Liver (tissue), 8 donors: ENCODE measurements at regions not wholly inside any gene's neighbourhood (a gene's known extent, or its start where the extent isn't known, plus 50 kb on each side); places are given as distances from the start of the nearest gene placed in this dataset.

Experiments used
- DNase-seq: peaks from one replicate; pipeline ENCODE4 v3.0.0-alpha.2; 2017; ENCODE audit warnings: low spot score
- H3K27ac ChIP-seq, 2 donors: one replicate each; pipeline ENCODE4 v1.7.0; 2013; ENCODE audit warnings: inconsistent platforms in 2 of 2, low read length in 2 of 2, control low read depth in 1 of 2, low read depth in 1 of 2, mild to moderate bottlenecking in 1 of 2
- H3K27me3 ChIP-seq, 4 donors: one replicate each; pipeline versions ENCODE4 v1.6.1 to v1.7.0; 2013; ENCODE audit warnings: low read length in 3 of 4, inconsistent platforms in 1 of 4, mild to moderate bottlenecking in 1 of 4, moderate library complexity in 1 of 4; ENCODE audit not compliant: control insufficient read depth in 4 of 4, insufficient read depth in 4 of 4
- H3K36me3 ChIP-seq, 4 donors: one replicate each; pipeline versions ENCODE4 v1.6.1 to v1.7.0; 2013; ENCODE audit warnings: low read length in 3 of 4, mild to moderate bottlenecking in 3 of 4, low read depth in 1 of 4, moderate library complexity in 1 of 4; ENCODE audit not compliant: control insufficient read depth in 4 of 4, insufficient read depth in 3 of 4
- H3K4me1 ChIP-seq, 4 donors: one replicate each; pipeline versions ENCODE4 v1.6.1 to v1.7.0; 2013; ENCODE audit warnings: low read length in 3 of 4, mild to moderate bottlenecking in 3 of 4, moderate library complexity in 1 of 4; ENCODE audit not compliant: control insufficient read depth in 4 of 4, insufficient read depth in 4 of 4
- H3K4me3 ChIP-seq, 3 donors: one replicate each; pipeline versions ENCODE4 v1.6.1 to v1.7.0; 2013; ENCODE audit warnings: low read length in 3 of 3, control low read depth in 1 of 3, low read depth in 1 of 3, mild to moderate bottlenecking in 1 of 3
- H3K9ac ChIP-seq, 2 donors: one replicate each; pipeline ENCODE4 v1.7.0; 2013; ENCODE audit warnings: low read length in 2 of 2, mild to moderate bottlenecking in 2 of 2, moderate library complexity in 2 of 2, control low read depth in 1 of 2, low read depth in 1 of 2
- H3K9me3 ChIP-seq, 4 donors: one replicate each; pipeline versions ENCODE4 v1.6.1 to v1.7.0; 2013; ENCODE audit warnings: low read length in 3 of 4; ENCODE audit not compliant: control insufficient read depth in 4 of 4
- ATF3 ChIP-seq: IDR thresholded peaks from 2 replicates; pipeline ENCODE4 v1.6.1; 2016; ENCODE audit warnings: antibody characterized with exemption
- CTCF ChIP-seq: fragments of 150-350 bp; IDR thresholded peaks from 2 replicates; pipeline ENCODE4 v1.5.1; 2017; ENCODE audit warnings: improper control_type of control experiment, low read depth, low read length; ENCODE audit not compliant: missing input control
- EGR1 ChIP-seq, 2 donors: IDR thresholded peaks; 2 replicates each; pipeline ENCODE4 v1.6.1; 2016 to 2018; ENCODE audit warnings: antibody characterized with exemption in 2 of 2, low read depth in 2 of 2
- FOXA1 ChIP-seq: IDR thresholded peaks from 2 replicates; pipeline ENCODE4 v1.6.1; 2016; ENCODE audit warnings: antibody characterized with exemption
- FOXA2 ChIP-seq: IDR thresholded peaks from 2 replicates; pipeline ENCODE4 v1.6.1; 2016; ENCODE audit warnings: antibody characterized with exemption
- HNF4G ChIP-seq: IDR thresholded peaks from 2 replicates; pipeline ENCODE4 v1.6.1; 2016; ENCODE audit warnings: antibody characterized with exemption
- JUND ChIP-seq, 2 donors: IDR thresholded peaks; 2 replicates each; pipeline ENCODE4 v1.6.1; 2016; ENCODE audit warnings: antibody characterized with exemption in 2 of 2
- MAX ChIP-seq: IDR thresholded peaks from 2 replicates; pipeline ENCODE4 v1.6.1; 2016; ENCODE audit warnings: antibody characterized with exemption
- NR2F2 ChIP-seq: IDR thresholded peaks from 2 replicates; pipeline ENCODE4 v1.6.1; 2016; ENCODE audit warnings: antibody characterized with exemption
- RAD21 ChIP-seq, 2 donors: IDR thresholded peaks; 2 replicates each; pipeline ENCODE4 v1.6.1; 2016; ENCODE audit warnings: antibody characterized with exemption in 2 of 2, mild to moderate bottlenecking in 2 of 2
- REST ChIP-seq: IDR thresholded peaks from 2 replicates; pipeline ENCODE4 v1.6.1; 2016; ENCODE audit warnings: antibody characterized with exemption, mild to moderate bottlenecking
- RXRA ChIP-seq, 2 donors: IDR thresholded peaks; 2 replicates each; pipeline ENCODE4 v1.6.1; 2017 to 2018; ENCODE audit warnings: antibody characterized with exemption in 2 of 2, mild to moderate bottlenecking in 1 of 2
- TAF1 ChIP-seq: conservative IDR thresholded peaks from 2 replicates; pipeline ENCODE4 v1.6.1; 2016; ENCODE audit warnings: antibody characterized with exemption, mild to moderate bottlenecking
- YY1 ChIP-seq: IDR thresholded peaks from 2 replicates; pipeline ENCODE4 v1.6.1; 2016; ENCODE audit warnings: antibody characterized with exemption, mild to moderate bottlenecking
- ZBTB33 ChIP-seq: IDR thresholded peaks from 2 replicates; pipeline ENCODE4 v1.6.1; 2016; ENCODE audit warnings: antibody characterized with exemption
- WGBS: extraction: QIAGEN DNeasy Blood & Tissue Kit; methylation state at CpG from one replicate; pipeline ENCODE4 v1.1.7; 2013; 5-methylcytosine and 5-hydroxymethylcytosine counted together
- donor health status: healthy.
- donor health status: healthy.
- donor health status: healthy.
- donor health status: healthy.
- donor health status: healthy.

- Histone ChIP-seq H3K4me1 (no peaks in the 10 kb centered on the region), H3K9ac (no peak overlapping the region), H3K9me3 (no peaks in the 10 kb centered on the region), H3K4me3 (no peak overlapping the region), H3K27me3 (no peaks in the 10 kb centered on the region), H3K36me3 (peaks cover 0 to 2% (median 0%) of the 10 kb centered on the region in 4 donors), H3K27ac (no peak overlapping the region)
- WGBS, result 95% methylated on average over 2 of the region's 2 CpGs
- DNase-seq, result no peak
- TF ChIP-seq FOXA1 (no peak), YY1 (no peak), REST (no peak), HNF4G (no peak), RXRA (IDR thresholded peaks at IDR 0.05) (no peak), JUND (IDR thresholded peaks at IDR 0.05) (no peak), RAD21 (IDR thresholded peaks at IDR 0.05) (no peak), NR2F2 (no peak), MAX (no peak), FOXA2 (no peak), EGR1 (IDR thresholded peaks at IDR 0.05; ENCODE audit: low read depth in 2 of 2) (no peak), ZBTB33 (no peak), TAF1 (no peak)
These were observed 334.6 kb upstream of the KLHL29 start for GRCh38 chr2:23050388-23050787.

GRCh38 chr2:23053601-23054000, 331.4 kb upstream of the KLHL29 start:
- Histone ChIP-seq H3K27me3 (no peaks in the 10 kb centered on the region), H3K9ac (no peak overlapping the region), H3K36me3 (peaks cover 0 to 2% (median 0%) of the 10 kb centered on the region in 4 donors), H3K4me1 (no peaks in the 10 kb centered on the region), H3K9me3 (no peaks in the 10 kb centered on the region), H3K4me3 (no peak overlapping the region), H3K27ac (no peak overlapping the region)
- DNase-seq, result no peak
- 85% methylated on average over 2 of the region's 2 CpGs for WGBS
- TF ChIP-seq JUND (IDR thresholded peaks at IDR 0.05) (no peak), RXRA (IDR thresholded peaks at IDR 0.05) (no peak)

- Histone ChIP-seq H3K27ac (no peak overlapping the region), H3K36me3 (peaks cover 0 to 2% (median 0%) of the 10 kb centered on the region in 4 donors), H3K4me3 (no peak overlapping the region), H3K4me1 (no peaks in the 10 kb centered on the region), H3K9me3 (no peaks in the 10 kb centered on the region), H3K9ac (no peak overlapping the region), H3K27me3 (no peaks in the 10 kb centered on the region)
- TF ChIP-seq CTCF, result no peak
- no peak for TF ChIP-seq TAF1
- TF ChIP-seq FOXA1, result no peak
- no peak for TF ChIP-seq MAX
- no peak for TF ChIP-seq ATF3
- TF ChIP-seq EGR1 (IDR thresholded peaks at IDR 0.05; ENCODE audit: low read depth in 2 of 2), result no peak
- no peak for TF ChIP-seq ZBTB33
- DNase-seq, result no peak
- WGBS, result 83% methylated on average over 4 of the region's 4 CpGs
These were observed 329.7 kb upstream of the KLHL29 start for GRCh38 chr2:23055251-23055650.
